GM12865 (cell line): ENCODE measurements at regions not wholly inside any gene's neighbourhood (a gene's known extent, or its start where the extent isn't known, plus 50 kb on each side); places are given as distances from the start of the nearest gene placed in this dataset.

Source experiments
- DNase-seq: peaks from one replicate; pipeline ENCODE4 v3.0.0; 2010; ENCODE audit warnings: low read depth
- H3K4me3 ChIP-seq: 2 replicates; pipeline ENCODE4 v1.5.1; 2011; ENCODE audit warnings: mild to moderate bottlenecking, low read depth, low read length, control low read depth
- CTCF ChIP-seq: IDR thresholded peaks from 2 replicates; pipeline ENCODE4 v1.5.1; 2011; ENCODE audit warnings: low read length, control low read depth, low read depth, inconsistent platforms; ENCODE audit not compliant: insufficient read depth; ENCODE audit errors: missing control alignments

DNA sequence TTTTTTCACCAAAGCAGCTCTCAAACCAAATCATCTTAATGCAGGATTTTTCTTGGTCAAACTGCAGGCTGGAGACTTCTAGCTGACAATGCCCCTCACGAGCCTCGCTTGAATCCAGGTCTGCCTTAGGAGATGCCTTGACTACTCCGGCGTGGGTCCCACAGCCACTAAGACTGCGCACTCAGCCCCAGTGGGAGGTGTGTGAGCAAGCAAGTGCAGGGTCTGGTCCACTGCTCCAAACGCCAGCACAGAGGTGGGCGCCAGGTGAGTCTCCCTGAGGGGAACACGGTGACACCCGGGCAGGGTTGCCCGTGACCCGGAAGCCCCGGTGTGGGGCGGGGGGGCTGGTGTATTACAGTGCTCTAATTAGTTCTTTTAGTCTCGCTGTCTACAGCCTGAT lies 838.3 kb downstream of the NLGN4X start:
- no peak for DNase-seq
- no peak for TF ChIP-seq CTCF

DNA sequence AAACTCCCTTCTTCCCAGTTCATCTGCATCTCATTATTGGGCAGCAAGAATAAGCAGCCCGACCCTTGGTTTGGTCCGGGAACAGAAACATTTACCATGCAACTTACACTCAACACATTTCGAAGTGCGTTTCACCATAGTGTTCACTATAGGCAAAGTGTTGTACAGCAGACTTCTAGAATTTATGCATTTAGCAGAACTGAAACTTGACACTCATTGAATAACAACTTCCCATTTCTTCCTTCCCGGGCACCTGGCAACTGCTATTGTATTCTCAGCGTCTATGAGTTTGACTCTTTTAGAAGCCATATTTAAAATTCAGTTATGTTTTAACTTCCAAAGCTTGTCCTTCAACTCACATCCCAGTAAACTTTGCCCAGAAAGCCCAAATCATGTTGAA lies 840.6 kb downstream of the NLGN4X start:
- no peak overlapping the region for H3K4me3 ChIP-seq
- no peak for DNase-seq
- no peak for TF ChIP-seq CTCF

More for the DNA sequence above, 838.3 kb downstream of the NLGN4X start:
- H3K4me3 ChIP-seq, result no peak overlapping the region

- H3K4me3 ChIP-seq, result no peak overlapping the region
- DNase-seq, result no peak
- TF ChIP-seq CTCF, result no peak
Measured at GRCh38 chrX:5380426-5380825, 848.2 kb downstream of the NLGN4X start.

GRCh38 chrX:5341902-5342301 lies 886.8 kb downstream of the NLGN4X start:
- TF ChIP-seq CTCF, result no peak
- no peak for DNase-seq
- no peak overlapping the region for H3K4me3 ChIP-seq

GRCh38 chrX:5337160-5337559 lies 891.5 kb downstream of the NLGN4X start:
- no peak for TF ChIP-seq CTCF
- H3K4me3 ChIP-seq, result no peak overlapping the region
- DNase-seq, result no peak

DNA sequence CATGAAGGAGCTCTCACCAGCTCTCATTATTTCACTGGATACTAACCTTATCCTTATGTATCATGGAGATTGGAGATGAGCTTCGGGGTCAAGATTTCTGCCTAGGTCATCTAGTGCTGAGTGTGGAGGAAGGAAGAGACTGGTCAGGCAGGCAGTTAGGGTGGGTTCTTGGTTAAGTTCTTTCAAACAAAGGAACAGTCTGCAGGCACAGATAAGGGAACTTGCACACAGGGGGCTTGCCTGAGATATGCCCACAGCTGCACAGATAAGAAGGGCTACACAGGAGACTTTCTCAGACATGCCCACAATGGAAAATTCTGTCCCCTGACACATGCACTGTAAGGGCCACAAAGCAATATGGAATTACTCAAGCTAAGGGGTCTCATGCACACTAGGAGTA lies 904.1 kb downstream of the NLGN4X start:
- no peak overlapping the region for H3K4me3 ChIP-seq
- no peak for DNase-seq
- no peak for TF ChIP-seq CTCF

DNA sequence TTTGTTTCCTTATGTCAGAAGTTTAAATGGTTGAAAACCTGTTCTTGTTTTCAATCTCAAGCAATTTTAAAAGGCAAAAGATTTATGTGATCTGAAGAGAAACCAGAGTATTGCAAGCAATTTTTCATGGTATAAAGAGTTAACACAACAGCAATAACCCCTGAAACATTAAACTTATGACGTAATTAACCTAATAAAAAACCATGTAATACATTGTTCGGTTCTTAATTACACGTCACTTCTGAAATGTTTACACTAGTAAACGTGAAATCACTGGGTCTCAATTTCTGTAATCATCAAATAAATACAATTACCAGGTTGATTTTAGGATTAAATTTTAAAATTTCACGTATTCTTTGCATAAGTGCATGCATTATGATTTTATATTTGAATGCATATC lies 914.5 kb downstream of the NLGN4X start:
- TF ChIP-seq CTCF, result no peak
- DNase-seq, result no peak
- H3K4me3 ChIP-seq, result no peak overlapping the region
